T-helper 22 cell (primary cell): ENCODE measurements at regions not wholly inside any gene's neighbourhood (a gene's known extent, or its start where the extent isn't known, plus 50 kb on each side); places are given as distances from the start of the nearest gene placed in this dataset.

Experiments
- DNase-seq: peaks from one replicate; pipeline ENCODE4 v3.0.0-alpha.2; 2020; ENCODE audit warnings: low read depth

DNA sequence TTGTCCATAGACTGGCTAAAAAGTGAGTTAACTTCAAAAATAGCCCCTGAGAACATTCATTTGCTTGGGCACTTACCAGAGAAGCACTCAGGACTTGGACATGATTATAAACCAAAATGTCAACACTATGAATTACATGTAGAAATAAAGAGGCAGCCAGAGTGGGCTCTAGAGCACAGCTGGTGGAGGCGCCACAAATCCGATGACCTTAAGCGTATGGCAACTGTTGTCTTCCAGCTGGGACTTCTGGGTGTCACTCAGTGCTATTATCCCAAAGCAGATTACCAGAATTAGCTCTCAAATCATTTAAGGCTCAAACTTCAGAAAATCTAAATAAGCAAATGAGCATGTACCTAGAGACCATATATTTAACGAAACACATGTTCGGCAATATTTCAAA lies 1255.5 kb upstream of the SLC10A2 start:
- no peak for DNase-seq

DNA sequence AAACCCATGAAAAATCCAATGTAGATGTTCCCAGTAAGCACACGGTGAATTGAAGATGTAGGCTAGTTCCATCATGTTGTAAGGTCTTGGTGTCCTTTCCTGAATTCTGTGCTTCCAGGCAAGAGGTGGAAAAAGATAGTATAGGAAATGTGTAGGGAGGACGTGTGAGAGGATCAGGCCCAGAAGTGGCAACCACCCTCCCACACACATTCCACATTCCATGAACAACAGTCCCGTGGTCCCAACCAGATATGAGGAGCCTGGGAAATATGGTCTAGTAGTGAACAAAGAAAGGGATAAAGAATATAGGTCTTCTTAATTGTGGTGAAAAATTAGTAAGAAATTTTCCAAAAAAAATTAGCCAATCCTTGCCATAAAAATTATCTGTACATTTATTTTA lies 1254.2 kb upstream of the SLC10A2 start:
- no peak for DNase-seq

DNA sequence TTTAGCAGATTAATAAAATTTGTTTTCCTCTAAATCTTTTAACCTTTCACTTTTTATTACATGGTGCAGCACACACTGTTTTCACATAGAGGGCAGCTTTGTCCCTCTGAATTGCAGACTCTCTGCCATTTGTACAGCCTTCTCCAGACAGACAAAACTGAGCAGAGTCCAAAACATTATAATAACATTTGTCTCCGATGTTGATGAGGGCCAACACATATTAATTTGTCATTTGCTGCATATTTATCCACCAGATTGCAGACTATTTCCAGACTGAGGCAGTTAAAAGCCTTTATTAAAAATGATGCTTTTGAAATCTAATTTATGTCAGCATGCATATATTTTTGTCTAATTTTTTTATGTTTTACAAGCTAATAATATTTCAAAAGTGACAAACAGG lies 1251.9 kb upstream of the SLC10A2 start:
- no peak for DNase-seq

DNA sequence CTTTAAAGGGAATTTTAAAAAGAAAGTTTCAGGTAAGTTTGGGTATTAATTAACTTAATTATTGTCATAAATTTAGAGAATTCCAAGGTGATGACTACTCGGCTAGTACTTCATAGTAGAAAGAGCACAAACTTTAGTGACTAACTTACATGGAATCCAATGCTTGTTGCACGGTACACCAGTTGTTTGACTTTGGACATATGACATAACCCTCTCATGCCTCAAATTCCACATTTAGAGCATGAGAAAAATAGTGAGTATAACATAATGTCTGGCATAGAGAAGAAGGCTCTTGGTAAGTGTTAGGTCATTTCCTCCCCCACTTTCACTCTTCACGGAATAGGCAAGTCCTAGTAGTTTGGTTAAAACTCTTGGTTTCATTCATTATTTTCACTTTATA lies 1249.4 kb upstream of the SLC10A2 start:
- no peak for DNase-seq

DNA sequence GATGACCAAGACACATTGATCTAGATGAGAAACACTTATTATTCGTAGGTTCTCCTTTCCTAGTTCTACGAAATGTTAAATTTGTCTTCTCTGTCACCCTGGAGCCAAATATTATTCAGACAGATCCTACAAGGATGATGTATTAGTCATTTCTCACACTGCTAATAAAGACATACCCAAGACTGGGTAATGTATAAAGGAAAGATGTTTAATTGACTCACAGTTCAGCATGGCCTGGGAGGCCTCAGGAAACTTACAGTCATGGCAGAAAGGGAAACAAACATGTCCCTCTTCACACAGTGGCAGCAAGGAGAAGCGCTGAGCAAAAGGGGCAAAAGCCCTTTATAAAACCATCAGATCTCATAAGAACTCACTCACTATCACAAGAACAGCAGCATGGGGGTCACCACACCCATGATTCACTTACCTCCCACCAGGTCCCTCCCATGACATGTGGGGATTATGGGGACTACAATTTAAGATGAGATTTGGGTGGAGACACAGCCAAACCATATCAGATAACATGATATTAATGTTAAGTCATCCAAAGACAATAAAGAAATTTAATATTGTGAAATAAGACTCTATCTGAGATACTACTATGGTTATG lies 1248.8 kb upstream of the SLC10A2 start:
- DNase-seq, result no peak

DNA sequence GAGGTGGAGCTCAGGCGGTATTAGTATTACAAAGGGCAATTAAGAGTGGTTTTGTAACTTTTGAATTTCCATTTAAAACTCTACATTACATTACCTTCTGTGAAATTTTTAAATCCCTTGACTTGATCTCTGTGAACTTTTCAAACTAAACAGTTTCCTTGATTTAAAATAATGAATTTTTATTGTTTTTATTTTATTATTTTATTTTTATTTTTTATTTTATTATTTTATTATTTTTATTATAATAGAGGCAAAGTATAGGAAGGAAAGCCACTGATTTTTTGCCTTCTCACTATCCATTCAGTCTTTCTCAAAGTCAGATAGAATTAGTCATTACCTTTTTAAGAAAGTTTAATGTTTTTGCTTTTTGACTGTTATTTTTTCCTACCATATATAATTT lies 1248.1 kb upstream of the SLC10A2 start:
- no peak for DNase-seq

DNA sequence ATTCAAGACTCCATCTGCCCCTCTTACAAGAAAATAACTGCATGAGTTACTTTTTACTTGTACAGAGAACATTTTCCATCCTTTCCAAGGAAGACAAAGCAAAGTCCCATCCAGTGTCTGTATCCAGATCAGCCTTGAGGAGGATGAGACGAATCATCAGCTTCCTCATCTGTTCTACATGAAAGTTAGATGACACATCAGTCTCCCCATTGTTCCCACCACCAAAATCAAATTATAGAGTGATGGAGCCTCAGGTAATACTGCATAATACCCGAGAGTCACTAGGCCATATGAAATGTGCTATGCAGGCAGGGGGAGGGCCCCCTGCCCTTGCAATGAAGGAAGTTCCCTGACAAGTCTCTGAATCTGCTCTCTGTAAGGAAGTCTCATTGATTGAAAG lies 1244.6 kb upstream of the SLC10A2 start:
- no peak for DNase-seq

DNA sequence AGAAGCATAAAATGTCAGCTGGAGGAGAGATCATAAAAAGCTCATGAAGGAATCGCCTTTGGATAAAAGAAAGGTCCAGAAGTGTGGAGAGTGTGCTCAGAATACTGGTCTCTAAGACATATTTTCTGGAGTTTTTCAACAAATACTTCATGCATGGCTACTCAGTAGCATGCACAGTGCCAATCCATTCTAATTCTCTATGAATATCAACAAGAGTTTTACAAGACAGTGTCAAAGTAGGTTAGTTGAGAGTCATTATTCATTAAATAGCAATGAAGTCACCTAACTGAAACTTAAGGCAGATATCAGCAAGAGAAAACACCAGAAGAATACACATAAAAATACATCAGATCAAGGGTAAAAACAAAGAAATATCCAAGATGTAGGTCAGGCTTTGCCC lies 1243.2 kb upstream of the SLC10A2 start:
- no peak for DNase-seq

DNA sequence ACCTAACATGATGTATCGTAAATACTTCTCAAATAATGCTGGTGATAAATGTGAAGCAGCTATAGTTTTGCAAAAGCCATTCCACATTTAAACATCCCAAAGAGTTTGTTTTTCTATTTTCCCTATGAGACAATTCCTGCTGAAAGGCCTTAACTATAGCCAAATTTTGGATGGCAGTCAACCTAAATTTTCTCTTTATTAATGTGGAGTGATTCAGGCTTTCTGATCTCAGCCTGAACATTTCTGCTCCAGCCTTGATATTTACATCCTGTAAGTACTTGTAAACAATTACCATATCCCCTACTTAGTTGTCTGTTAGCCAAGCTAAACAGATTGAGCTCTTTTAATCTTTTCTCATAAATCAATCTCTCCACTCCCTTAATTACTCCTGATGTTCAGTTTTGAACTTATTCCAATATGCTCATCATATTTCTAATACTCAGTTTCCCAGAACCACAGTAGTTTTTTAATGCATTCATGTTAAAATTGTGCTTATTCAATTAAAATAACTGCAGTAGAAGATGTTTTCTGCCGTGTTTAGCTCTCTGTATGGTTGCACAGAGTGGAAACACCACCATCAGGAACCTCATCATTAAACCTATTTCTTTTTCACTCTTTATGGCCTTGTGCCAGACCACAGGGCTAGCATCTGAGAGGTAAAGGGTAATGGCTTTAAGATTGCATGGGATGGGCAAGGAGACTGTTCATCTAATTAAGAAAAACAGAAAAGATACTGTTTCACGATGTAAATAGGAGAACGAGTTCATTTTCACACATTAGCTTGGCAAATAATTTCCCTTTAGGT lies 1235.2 kb upstream of the SLC10A2 start:
- no peak for DNase-seq

DNA sequence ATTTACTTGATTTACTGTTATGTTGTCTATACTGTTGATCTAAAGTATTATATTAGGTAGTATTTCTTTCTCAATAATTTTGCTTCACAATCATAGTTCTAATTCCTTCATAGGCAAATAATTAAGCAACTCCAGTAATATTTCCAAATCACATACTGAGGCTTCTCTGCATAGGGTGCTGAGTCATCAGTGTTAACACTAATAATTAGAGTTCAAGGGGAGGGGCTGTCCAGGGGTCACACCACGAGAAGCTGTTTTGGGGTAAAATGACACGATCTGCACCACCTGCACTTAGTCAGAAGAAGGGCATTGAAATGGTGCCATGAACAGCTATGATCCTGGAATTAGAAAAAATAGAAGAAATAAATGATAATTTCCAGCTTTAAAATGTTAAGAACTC lies 1230.9 kb upstream of the SLC10A2 start:
- no peak for DNase-seq

DNA sequence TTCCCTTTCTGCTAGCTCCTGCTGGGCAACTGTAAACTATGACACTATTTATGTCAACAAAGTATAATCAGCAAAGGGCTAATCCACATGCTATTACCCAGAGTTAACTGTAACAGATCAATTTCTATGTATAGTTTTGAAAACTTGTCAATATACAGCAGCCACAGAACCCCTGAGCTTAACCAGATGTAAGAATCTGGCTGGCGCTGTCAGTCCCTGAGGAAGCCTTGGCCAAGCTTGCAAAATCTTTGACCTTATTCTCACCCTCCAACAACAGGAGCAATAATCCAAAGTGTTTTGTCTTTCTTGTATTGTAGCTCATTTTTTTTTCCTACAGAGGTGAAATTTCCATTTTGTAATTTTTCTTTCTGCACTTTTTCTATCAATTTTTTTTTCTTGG lies 1230.1 kb upstream of the SLC10A2 start:
- no peak for DNase-seq

DNA sequence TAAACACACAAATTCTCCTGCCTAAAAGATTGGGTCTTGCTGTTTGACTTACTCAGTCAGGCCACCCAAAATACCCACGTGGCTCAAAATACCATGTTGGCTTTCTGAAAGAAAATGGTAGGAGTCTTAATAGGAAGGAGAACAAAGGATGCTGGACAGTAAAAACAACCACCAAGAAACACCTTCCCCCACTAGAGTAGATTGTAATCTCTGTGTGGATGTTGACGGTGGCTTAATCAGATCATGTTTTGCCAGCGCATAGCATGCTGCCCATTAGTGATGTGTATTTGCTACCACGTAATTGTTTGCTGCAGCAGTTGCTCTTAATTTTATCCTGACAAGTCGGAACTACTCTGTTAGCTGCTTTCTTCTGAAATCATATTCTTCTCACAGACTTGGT lies 1229.3 kb upstream of the SLC10A2 start:
- DNase-seq, result no peak

DNA sequence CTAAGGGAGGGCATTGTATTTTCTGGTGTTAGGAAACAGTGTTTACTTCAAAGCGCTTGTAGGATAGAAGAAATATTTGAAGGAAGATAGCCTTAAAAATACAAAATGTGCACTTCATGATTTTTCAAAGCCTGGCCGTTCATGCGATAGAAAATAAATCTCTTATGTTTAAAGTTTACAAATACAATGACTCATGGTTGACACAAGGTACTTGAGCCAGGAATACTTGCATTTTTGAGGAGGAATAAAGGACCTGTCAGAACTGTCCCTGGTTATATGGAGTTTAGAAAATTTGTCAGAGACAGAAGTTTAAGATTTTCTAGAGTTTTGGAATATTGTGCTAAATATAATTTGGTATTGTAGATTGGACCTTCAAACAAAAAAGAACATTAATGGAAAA lies 1223.2 kb upstream of the SLC10A2 start:
- DNase-seq, result no peak

DNA sequence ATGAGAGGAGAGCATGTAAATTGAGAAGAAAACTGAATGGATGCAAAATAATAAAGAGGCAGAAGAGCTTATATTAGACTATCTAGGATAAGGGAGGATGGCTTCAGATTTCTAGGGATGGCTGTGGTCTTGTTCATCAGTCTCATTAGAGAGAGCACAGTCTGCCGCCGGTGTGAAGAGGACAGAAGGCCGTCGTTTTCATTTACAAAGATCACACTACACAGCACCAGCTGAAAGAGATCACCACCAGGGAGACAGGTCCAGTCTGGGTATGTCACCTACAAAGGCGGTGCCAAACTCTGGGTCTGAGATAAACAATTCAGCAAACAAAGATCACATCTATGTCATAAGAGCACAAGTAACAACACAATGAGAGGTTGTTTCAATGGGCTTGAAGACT lies 1222.3 kb upstream of the SLC10A2 start:
- no peak for DNase-seq

DNA sequence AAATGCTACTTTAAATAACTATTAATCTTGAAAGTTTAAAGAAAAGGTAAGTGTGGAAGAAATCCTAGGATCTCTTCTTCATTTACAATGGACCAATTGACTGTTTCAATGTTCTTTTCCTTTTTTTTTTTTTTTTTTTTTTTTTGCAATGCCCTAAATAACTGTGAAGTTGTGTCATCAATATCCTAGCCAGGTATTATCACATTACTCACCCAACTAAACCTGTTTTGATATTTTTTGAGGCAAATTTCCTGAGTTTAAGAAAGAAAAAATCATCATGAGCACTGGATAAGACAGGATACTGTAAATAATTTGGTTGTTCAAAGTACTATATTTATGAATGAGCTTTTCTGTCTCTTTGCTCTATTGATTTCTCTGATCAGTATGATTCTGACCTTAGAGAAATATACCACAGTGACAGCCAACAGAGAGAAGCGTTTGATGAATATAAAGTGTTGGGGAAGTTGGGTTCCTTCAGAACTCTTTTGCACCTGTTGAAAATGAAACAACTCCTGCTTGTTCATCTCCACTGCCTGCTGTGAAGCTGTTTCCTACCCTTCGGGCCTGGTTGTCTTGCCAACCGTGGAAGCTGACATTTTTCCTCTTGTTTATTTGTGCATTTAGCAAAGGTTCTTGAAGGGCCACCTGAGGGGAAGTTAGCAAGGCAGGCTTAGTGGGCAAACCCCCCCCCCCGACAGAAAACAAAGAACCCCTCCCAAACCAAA lies 1220.5 kb upstream of the SLC10A2 start:
- DNase-seq, result no peak

DNA sequence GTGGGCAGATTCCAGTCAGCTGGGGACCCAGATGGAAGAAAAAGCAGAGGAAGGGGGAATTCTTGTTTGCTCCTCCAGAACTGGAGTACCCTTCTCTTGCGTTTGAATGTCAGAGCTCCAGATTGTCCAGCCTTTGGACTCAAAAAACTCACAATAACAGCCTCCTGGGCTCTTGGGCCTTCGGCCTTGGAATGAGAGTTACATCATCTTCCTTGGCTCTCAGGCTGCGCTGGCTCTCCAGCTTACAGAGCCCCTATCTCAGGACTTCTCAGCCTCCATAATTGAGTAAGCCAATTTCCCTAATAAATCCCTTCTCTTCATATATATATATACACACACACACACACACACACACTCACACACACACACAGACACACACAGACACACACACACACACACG lies 1215.7 kb upstream of the SLC10A2 start:
- DNase-seq, result no peak

DNA sequence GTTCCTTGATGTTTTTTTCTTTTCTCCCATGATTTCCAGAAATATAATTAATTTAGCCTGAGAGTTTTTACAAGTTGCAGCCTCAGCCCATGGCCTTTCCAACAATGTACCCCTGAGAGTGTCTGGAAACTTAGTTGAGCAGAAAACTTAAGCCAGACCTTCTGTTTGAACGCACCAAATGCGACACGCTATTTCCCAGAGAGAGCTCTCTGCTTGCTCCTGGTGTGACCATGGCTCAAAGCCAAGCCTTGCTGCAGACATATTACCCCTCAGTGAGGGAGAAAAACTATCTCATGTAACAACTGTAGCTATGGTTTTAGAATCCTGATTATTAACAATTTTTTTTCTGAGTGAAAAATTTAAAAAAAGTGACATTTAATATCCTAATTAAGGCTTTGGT lies 1204.5 kb upstream of the SLC10A2 start:
- DNase-seq, result no peak

DNA sequence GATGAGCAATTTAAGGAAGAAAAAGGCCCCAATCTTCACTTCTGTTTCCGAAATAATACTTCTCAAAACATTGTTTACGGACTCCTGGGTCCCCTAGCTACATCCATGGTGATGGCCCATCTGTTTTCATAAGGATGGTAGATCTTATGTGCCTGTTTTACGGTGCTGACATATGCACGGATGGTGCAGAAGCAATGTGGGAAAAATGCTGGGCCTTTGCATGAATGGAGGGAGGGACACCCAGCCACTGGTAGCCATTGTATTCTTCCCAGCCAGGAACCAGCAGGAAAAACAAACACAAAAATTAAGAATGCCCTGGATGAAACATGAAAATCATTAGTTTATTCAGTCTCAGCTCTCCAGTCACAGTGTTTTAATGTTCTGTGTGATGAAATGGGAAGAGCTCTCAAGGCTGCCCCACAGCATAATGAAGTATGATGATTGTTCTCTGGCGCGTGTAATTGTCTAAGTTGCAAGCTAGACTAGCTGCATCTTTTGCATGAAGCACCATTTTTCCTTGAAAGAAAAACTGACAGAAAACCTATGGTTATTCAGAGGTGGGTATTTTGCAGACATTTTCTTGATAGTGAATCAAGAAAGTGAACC lies 1201.1 kb upstream of the SLC10A2 start:
- no peak for DNase-seq

DNA sequence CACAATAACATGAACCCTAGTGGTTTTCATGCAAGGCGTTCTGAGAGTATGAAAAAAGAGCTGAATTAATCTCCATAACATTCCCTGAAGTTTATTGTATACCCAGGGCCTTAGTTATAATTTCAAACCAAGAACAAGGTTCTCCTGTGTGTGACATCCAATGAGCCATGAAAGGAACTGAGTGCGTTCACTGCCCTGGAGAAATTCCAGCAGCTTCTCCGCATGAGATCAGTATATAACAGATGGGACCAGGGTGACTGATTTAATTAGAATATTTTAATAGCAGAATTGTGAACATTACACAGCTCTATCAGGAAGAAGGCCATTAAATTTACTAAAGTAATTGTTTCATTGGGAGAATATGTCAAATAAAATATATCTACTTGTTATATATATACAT lies 1190.5 kb upstream of the SLC10A2 start:
- no peak for DNase-seq

DNA sequence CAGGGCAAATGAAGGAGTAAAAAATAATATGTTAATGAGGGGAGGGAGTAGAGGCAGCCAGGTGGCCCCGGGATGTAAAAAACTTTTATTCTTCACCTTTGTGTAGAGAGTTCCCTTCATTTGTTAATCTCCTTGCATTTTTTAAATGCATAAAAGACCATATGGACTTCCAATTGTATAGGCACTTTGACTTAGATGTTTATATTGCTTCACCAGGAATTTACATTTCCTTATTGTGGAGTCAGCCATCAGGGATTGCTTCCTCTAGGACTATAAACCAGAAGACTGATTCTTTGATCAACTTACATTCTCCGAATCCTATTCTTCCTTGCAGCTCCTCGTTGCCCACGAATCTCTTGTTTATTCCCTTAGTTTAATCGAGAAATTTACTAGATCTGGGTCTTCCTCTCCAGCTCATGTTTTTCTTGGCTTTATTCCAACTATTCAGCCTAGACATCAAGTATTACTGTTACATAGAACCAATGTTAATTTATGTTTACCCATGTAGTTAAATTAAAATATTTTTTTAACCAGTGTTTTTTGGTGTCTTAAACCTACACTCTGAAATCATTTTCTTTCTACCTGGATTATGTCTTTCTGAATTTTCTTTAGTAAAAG lies 1187.0 kb upstream of the SLC10A2 start:
- DNase-seq, result no peak

DNA sequence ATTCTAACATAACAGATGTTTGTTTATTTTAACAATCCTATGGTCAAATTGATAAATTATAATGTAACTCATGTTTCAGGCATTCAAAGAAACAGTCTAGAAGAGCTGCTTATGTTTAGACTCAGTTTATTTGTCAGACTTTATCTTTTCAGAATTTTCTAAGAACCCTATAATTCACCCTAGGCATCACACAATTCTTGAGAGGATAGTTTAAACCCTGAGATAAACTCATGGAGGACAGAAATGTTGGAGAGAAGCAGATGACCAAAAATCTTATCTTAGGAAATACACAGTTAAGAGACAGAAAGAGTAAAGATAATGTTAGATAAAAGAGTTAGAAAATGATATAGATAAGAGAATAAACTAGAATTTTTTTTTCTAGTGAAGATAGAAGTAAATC lies 1185.7 kb upstream of the SLC10A2 start:
- no peak for DNase-seq

DNA sequence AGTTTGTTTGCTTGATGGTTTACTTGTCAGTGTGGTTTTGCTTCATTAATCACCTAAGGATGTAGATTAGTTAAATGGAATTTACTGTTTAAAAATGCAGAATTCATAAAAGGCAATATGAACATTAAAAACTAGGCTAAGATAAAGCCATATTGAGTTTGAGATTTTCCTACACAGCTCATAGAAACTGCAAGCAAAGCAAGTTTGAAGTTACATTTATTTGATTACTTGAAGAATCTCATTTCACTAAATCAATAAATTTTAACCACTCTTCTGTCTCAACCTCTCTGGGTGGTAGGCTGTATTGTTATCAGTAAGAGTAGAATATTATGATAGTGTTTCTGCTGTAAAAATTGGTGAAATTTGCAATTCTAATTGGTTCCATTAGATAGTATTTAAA lies 1180.7 kb upstream of the SLC10A2 start:
- no peak for DNase-seq
